ENCODE measurements at regions not wholly inside any gene's neighbourhood (a gene's known extent, or its start where the extent isn't known, plus 50 kb on each side); places are given as distances from the start of the nearest gene placed in this dataset.
A peak's percentile ranks its signal among the peaks of the same experiment; 100 is the strongest.

DNA sequence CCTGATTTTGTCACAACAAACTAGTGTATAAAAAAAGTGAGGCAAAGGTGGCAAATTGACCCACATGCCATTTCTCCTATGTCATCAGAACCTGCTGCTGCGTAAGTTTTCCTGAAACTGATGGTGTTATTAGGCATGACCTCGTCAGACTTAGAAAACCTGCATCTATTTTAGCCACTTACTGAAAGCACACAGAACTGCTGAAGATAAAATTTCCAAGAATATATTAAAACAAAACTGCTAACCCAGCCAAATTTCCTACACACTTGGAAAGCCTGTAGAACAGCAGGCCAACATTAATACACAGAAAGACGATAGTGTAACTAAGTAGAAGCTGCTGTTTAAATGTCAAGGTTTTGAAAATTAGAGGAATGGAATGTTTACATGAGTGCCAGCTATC is 674.5 kb upstream of the CXADR start:
- DNase-seq (no peak), ATAC-seq (no peak)
- intact Hi-C loops (cut with micrococcal nuclease) = no loop called here

GRCh38 chr21:16840538-16840937 is 672.3 kb upstream of the CXADR start:
- intact Hi-C loops (cut with micrococcal nuclease) = loop anchor here (10.0 kb wide), 1 partner anchor 496 kb away; no protein-coding TSS in a partner anchor
- DNase-seq (no peak), ATAC-seq (peak; percentile 43)

DNA sequence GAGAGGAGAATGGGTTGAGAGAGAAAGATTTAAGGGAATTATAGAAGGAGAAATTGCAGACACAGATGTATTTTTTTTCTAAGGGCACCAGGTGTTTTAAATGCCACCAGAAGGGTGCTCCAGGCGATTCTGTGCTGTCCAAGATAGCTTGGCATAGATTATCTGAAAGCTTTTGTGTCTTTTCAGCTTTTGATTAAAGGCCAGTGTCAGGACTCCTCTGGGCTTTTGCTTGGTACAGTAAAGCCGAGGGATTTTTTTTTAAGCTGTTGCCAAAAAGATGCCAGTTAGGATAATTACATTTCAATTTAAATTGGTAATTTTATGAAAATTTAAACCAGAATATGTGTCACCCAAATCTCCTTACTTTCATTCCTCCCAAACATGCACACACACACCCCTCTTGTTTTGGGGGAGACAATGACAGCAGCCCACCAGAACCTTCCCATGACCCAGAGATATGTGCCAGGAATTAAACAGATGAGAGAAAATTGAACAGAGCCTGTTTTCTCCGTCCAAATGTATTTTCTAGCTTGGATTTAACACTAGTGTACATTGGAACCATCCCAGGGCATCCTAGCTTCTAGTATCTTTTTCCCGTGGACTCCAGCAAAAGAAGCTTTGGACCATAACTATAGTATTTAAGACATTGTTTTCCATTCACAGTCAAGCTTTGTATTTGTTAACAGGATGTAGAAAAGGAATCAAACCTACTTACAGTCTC is 670.7 kb upstream of the CXADR start:
- DNase-seq = no peak
- ATAC-seq = no peak
- intact Hi-C loops (cut with micrococcal nuclease) = loop anchor here (10.0 kb wide), 1 partner anchor 497 kb away; no protein-coding TSS in a partner anchor

DNA sequence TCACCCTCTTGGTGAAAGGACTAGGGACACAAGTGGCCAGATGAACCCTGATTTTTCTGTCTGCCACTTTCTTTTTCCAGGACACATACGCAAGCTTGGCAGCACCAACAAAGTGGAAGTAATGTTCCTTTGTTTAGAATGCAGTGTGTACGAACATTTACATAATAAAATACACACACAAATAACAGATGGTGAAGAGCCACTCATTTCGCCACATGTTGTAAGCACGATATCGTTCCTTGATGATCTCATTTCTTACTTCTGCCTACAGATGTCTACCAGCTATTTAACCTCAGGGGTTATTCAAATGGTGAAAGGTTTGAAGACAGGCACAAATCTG is 670.2 kb upstream of the CXADR start:
- ATAC-seq = no peak
- no peak for DNase-seq
- intact Hi-C loops (cut with micrococcal nuclease) = loop anchor here (10.0 kb wide), 1 partner anchor 498 kb away; no protein-coding TSS in a partner anchor

GRCh38 chr21:16847211-16847610 is 665.6 kb upstream of the CXADR start:
- intact Hi-C loops (cut with micrococcal nuclease) = loop anchor here (10.0 kb wide), 1 partner anchor 502 kb away; no protein-coding TSS in a partner anchor
- no peak for ATAC-seq
- DNase-seq = no peak

GRCh38 chr21:16851054-16851453 is 661.8 kb upstream of the CXADR start:
- intact Hi-C loops (cut with micrococcal nuclease) = no loop called here
- no peak for DNase-seq
- ATAC-seq = no peak

DNA sequence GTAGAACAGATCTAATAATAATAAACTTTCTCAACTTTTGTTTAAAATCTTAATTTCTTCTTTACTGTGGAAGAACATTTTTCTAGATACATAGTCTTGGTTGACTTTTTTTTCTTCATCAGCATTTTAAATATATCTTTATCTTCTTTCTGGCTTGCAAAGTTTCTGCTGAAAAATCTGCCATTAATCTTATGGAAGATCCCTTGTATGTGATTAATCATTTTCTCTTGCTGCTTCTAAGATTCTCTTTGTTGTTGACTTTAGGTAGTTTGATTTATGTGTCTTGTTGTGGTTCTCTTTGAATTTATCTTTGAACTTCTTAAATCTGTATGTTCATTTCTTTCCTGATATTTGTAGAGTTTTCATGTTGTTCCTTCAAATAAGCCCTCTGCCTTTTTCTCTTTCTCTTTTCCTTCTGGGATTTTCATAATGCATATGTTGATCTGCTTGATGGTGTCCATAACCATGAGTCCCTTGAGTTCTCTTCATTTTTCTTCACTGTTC is 657.6 kb upstream of the CXADR start:
- intact Hi-C loops (cut with micrococcal nuclease) = no loop called here
- ATAC-seq = no peak

DNA sequence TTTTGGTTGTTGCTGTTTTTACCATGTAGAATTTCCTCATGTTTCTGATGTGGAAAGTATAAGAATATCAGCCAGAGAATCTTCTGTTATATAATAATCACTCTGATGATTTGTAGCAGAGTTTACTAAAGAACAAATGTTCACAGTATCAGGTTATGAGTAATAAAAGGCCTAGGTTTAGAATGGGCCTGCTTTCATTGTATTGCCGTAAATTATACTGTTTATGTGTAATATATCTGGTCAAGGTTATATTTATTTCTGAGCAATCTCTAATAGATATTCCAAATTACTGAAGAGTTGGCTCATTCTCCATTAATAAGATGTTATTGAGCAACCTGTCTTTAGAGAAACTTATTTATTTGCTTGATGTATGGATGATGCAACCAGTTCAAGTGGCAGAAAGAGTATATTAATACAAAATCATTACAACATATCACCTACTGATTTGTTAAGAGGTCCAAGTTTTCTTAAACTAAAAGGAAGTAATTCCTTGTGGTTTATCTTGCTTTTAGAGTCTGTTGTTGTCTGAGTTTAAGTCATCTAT is 649.4 kb upstream of the CXADR start:
- DNase-seq = no peak
- no peak for ATAC-seq
- intact Hi-C loops (cut with micrococcal nuclease) = no loop called here

More for the DNA sequence above, 657.6 kb upstream of the CXADR start:
- DNase-seq = no peak

DNA sequence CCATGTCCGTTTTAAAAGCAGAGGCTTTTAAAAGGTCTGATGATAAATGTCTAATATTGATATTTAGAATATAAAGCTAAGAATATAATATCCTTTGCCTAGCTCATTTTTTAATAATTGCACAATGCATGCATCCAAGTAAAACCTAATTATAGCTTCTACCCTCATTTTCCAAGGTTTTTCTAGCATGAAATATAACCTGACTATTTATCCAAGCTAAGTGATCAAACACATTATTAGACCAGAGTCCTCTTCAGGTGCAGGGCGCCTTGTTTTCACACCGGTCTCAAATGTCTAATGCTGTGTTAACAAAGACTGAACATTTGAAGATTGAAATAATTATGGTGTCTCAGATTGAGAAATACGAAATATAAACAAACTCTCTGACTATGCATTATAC is 648.9 kb upstream of the CXADR start:
- intact Hi-C loops (cut with micrococcal nuclease) = no loop called here
- DNase-seq = no peak
- no peak for ATAC-seq

DNA sequence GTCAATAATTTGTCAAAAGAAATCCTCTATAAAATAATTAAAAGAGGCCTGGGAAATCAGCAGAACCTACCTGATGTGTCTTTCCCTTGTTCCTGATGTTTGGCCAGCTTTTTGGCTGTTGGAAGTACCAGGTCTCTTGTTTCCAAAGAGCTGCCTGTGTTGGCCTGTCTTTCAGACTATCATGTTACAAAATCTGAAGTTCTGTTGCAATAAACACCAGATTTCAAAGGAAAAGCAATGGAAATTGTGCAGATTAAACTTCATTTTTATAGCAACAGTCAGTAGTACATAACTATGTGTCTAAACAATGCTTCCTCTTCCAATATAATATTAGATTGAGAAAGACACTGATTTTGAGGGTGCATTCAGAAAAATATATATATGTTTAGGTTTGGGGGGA is 647.2 kb upstream of the CXADR start:
- DNase-seq (no peak), ATAC-seq (no peak)
- intact Hi-C loops (cut with micrococcal nuclease) = no loop called here

GRCh38 chr21:16866851-16867250 is 646.0 kb upstream of the CXADR start:
- intact Hi-C loops (cut with micrococcal nuclease) = no loop called here
- DNase-seq = no peak
- no peak for ATAC-seq

DNA sequence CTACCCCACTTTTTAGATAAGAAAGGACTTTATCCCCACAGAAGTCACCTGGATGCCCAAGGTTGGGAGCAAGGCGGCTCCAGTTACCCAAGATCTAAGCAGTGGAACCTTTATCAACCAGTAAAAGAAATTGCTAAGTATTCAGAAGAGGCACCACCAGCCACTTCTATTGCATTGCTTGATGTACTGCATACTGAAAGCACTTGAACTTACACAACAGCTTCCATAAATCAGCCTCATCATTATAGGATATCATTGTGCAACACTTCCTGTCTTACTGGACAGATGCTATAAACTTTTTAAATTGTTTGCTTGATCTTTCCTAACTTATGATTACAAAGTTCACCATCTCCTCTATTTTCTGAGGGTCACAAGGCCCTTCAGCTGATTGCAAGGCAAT is 642.7 kb upstream of the CXADR start:
- DNase-seq (no peak), ATAC-seq (no peak)
- intact Hi-C loops (cut with micrococcal nuclease) = no loop called here

GRCh38 chr21:16872616-16873015 is 640.2 kb upstream of the CXADR start:
- DNase-seq = no peak
- intact Hi-C loops (cut with micrococcal nuclease) = no loop called here
- ATAC-seq = no peak

DNA sequence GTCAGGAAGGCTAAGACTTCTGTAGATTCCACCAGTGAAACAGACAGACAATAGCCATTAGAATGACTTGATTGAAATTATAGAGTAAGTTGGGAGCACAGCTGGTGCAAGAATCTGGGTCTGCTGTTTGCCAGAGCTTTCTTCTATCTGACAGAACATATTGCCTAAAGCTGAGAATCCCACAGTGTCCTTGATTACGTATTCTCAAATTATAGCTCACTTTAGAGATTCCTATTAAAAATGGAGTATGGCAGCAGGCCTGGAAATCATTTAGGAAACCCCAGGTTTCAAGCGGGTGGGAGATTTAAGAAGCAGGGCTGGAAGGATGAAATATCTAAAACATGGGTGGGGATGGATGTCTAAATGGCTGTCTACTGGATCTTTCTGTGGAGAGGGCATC is 639.7 kb upstream of the CXADR start:
- intact Hi-C loops (cut with micrococcal nuclease) = no loop called here
- ATAC-seq = no peak
- DNase-seq = no peak

- ATAC-seq (no peak), DNase-seq (no peak)
- intact Hi-C loops (cut with micrococcal nuclease) = no loop called here
These were observed 639.2 kb upstream of the CXADR start for GRCh38 chr21:16873596-16873995.

DNA sequence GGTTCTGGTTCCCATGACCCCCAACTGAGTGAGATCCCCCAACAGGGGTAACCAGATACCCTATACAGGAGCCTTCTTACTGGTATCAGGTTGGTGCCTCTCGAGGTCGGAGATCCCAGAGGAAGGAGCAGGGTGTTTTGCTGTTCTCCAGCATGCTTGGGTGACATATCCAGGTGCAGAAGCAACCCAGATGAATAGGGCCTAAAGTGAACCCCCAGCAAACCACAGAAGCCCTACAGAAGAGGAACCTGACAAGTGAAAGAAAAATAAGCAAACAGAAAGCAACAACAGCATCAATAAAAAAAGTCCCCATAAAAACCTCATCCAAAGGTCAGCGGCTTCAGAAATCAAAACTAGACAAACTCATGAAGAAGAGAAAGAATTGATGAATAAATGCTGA is 633.4 kb upstream of the CXADR start:
- DNase-seq (no peak), ATAC-seq (no peak)
- intact Hi-C loops (cut with micrococcal nuclease) = no loop called here

- no peak for DNase-seq
- intact Hi-C loops (cut with micrococcal nuclease) = no loop called here
- no peak for ATAC-seq
These were observed 621.0 kb upstream of the CXADR start for GRCh38 chr21:16891821-16892220.

GRCh38 chr21:16900685-16901084 is 612.2 kb upstream of the CXADR start:
- intact Hi-C loops (cut with micrococcal nuclease) = no loop called here
- no peak for DNase-seq
- ATAC-seq = no peak

- intact Hi-C loops (cut with micrococcal nuclease) = no loop called here
- ATAC-seq (no peak), DNase-seq (no peak)
These were observed 604.8 kb upstream of the CXADR start for GRCh38 chr21:16908077-16908476.

DNA sequence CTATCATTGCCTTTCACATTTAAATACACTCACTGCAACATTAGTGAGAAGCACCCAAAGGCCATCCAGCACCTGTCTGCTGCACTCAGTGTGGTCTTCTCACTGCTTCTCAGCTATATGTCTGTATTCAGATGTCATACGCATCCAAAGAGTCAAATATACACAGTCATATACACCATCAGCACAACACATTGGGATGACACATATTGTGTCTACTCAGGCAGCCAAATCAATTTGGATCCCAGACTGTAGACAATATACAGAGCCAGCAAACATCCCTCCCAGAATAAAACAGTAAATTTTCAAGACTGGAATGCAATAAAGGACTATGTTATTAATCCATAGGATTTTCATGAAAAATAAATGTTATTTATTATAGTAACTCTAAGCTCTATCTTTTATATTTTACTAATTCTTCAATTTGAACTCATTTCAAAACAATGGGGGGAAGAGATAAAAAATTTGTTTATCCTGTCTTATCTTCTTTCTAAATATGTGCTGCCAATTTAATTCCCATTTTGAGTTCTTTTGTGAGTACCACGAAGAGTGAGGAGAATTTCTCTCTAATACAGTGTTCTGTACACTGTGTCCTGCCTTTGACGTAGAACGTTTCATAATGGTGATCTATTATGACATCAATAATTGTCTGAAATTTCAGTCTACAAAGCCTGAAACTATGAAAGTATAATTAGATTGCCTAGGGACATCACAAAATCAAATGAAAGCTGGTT is 602.2 kb upstream of the CXADR start:
- intact Hi-C loops (cut with micrococcal nuclease) = no loop called here
- DNase-seq (no peak), ATAC-seq (peak; percentile 68)

Data from left ventricle myocardium superior (tissue), 1 donor.